GM13977 (cell line): ENCODE measurements at regions not wholly inside any gene's neighbourhood (a gene's known extent, or its start where the extent isn't known, plus 50 kb on each side); places are given as distances from the start of the nearest gene placed in this dataset.
A peak's percentile ranks its signal among the peaks of the same experiment; 100 is the strongest.
"Not testable (repeated sequence)": the region's sequence is repeated elsewhere in the genome, so short reads cannot be mapped to it uniquely, and the experiment has no call there.

Experiments
- DNase-seq: peaks from one replicate; pipeline ENCODE4 v3.0.0; 2012; ENCODE audit warnings: low spot score
- in situ Hi-C: fragments of 300-500 bp; cut with MboI; formaldehyde crosslinking; loops from one replicate; pipeline ENCODE4 v1.12.0; 2022; ENCODE audit warnings: low sequenced_read_pairs, low pct_unique_long_range_greater_than_20kb, mixed read lengths, inconsistent platforms; ENCODE audit not compliant: unreplicated experiment
- TF ChIP-seq, protein P1 (sequence below): IDR thresholded peaks from 2 replicates; pipeline ENCODE4 v1.5.1; 2012; ENCODE audit warnings: mild to moderate bottlenecking, control low read depth; ENCODE audit not compliant: insufficient read depth; ENCODE audit errors: extremely low read depth, missing control alignments

- no peak for DNase-seq
- in situ Hi-C loops = no loop called here
- TF ChIP-seq, protein P1, sequence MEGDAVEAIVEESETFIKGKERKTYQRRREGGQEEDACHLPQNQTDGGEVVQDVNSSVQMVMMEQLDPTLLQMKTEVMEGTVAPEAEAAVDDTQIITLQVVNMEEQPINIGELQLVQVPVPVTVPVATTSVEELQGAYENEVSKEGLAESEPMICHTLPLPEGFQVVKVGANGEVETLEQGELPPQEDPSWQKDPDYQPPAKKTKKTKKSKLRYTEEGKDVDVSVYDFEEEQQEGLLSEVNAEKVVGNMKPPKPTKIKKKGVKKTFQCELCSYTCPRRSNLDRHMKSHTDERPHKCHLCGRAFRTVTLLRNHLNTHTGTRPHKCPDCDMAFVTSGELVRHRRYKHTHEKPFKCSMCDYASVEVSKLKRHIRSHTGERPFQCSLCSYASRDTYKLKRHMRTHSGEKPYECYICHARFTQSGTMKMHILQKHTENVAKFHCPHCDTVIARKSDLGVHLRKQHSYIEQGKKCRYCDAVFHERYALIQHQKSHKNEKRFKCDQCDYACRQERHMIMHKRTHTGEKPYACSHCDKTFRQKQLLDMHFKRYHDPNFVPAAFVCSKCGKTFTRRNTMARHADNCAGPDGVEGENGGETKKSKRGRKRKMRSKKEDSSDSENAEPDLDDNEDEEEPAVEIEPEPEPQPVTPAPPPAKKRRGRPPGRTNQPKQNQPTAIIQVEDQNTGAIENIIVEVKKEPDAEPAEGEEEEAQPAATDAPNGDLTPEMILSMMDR = no peak
These were observed 161.7 kb downstream of the FCRL5 start for GRCh38 chr1:157390651-157391050.

DNA sequence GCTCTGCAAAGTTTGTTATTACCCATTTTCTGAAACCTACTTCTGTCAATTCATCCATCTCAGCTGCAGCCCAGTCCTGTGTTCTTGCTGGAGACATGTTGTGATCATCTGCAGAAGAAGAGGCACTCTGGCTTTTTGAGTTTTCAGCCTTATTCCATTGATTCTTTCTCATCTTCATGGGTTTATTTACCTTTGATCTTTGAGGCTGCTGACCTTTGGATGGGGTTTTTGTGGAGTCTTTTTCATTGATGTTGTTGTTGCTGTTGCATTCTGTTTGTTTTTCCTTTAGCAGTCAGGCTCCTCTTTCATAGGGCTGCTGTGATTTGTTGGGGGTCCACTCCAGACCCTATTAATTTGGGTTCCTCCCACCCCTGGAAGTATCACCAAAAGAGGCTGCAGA, 164.3 kb downstream of the FCRL5 start:
- no peak for DNase-seq
- in situ Hi-C loops = no loop called here
- TF ChIP-seq, protein P1 = no peak

GRCh38 chr1:157384258-157384657, 168.1 kb downstream of the FCRL5 start:
- in situ Hi-C loops = no loop called here
- DNase-seq = no peak
- TF ChIP-seq, protein P1 = no peak

GRCh38 chr1:157382351-157382750, 170.0 kb downstream of the FCRL5 start:
- TF ChIP-seq, protein P1 = no peak
- DNase-seq = no peak
- in situ Hi-C loops = no loop called here

- TF ChIP-seq, protein P1 = no peak
- in situ Hi-C loops = no loop called here
- no peak for DNase-seq
These were observed 171.8 kb downstream of the FCRL5 start for GRCh38 chr1:157380523-157380922.

DNA sequence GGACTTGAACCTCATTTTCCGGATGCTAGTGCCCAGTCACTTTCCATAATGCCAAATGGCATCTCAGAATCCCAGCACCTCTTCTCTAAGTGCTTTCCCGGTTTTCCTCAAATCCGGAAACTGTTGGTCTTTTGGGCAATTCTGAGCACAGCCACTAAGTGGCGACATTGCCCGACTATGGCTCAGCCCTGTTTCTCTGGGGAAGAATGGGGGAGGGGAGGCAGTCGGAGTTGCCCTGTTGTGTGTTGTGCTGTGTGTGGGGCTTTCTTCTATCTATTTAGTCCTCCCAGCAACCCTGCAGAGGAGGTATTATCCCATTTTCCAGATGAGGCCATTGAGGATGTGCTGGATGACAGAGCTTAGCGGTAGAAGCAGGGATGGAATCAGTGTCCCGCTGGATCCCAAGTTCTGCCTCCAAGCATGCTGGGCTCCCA, 175.0 kb downstream of the FCRL5 start:
- DNase-seq = not testable (repeated sequence)
- in situ Hi-C loops = loop anchor here (5.0 kb wide), 1 partner anchor 110 kb away; no protein-coding TSS in a partner anchor

More for the DNA sequence above, 175.0 kb downstream of the FCRL5 start:
- TF ChIP-seq, protein P1 = peak; percentile 63
